Naive thymus-derived CD4-positive, alpha-beta T cell (primary cell): ENCODE measurements at regions not wholly inside any gene's neighbourhood (a gene's known extent, or its start where the extent isn't known, plus 50 kb on each side); places are given as distances from the start of the nearest gene placed in this dataset.

Source experiments
- ATAC-seq: fragments of 150-1000 bp; cut with Tn5 transposase; 2 replicates; pipeline ENCODE4 v1.10.0; 2021; ENCODE audit warnings: mild to moderate bottlenecking, moderate library complexity
- CTCF ChIA-PET: fragments of 350-600 bp; sonication (Branson Sonifier 250); formaldehyde crosslinking; loops from one replicate; lab custom pipeline; 2021; ENCODE audit warnings: antibody characterized with exemption; lab: Charles Lee
- POLR2A ChIA-PET: fragments of 350-600 bp; sonication (Branson Sonifier 250); formaldehyde crosslinking; loops from one replicate; lab custom pipeline; 2021; ENCODE audit warnings: antibody characterized with exemption, inconsistent platforms; lab: Charles Lee
- DNase-seq, 9 donors: peaks; one replicate each; pipeline versions ENCODE4 v3.0.0 to v3.0.0-alpha.2; 2020 to 2022; ENCODE audit warnings: mixed read lengths in 1 of 9
- H3K27ac ChIP-seq: one replicate; pipeline ENCODE4 v1.7.0; 2013; ENCODE audit warnings: mild to moderate bottlenecking, low read depth, low read length, moderate library complexity
- H3K27me3 ChIP-seq, 2 donors: one replicate each; pipeline ENCODE4 v1.7.0; 2013; ENCODE audit warnings: low read length in 2 of 2, mild to moderate bottlenecking in 2 of 2, moderate library complexity in 2 of 2; ENCODE audit not compliant: control insufficient read depth in 2 of 2, insufficient read depth in 2 of 2
- H3K36me3 ChIP-seq, 3 experiments: 1 replicate in 2 of 3; 2 replicates in 1 of 3; pipeline ENCODE4 v1.7.0; 2013; ENCODE audit warnings: low read length in 3 of 3, mild to moderate bottlenecking in 3 of 3, moderate library complexity in 1 of 3; ENCODE audit not compliant: insufficient read depth in 3 of 3, control insufficient read depth in 2 of 3
- H3K4me1 ChIP-seq, 2 donors: one replicate each; pipeline ENCODE4 v1.7.0; 2013; ENCODE audit warnings: low read length in 2 of 2, mild to moderate bottlenecking in 2 of 2, moderate library complexity in 1 of 2; ENCODE audit not compliant: control insufficient read depth in 2 of 2, insufficient read depth in 2 of 2
- H3K4me3 ChIP-seq: 2 replicates; pipeline ENCODE4 v1.7.0; 2013; ENCODE audit warnings: mild to moderate bottlenecking, low read length
- H3K9me3 ChIP-seq, 3 experiments: 1 replicate in 2 of 3; 2 replicates in 1 of 3; pipeline ENCODE4 v1.7.0; 2013; ENCODE audit warnings: low read length in 3 of 3; ENCODE audit not compliant: control insufficient read depth in 2 of 3
- H3K27ac Mint-ChIP-seq, 9 donors: one replicate each; pipeline ENCODE4 v1.8.0; 2020 to 2022; ENCODE audit warnings: mixed read lengths in 9 of 9, mild to moderate bottlenecking in 8 of 9, moderate library complexity in 5 of 9, inconsistent platforms in 2 of 9
- H3K27me3 Mint-ChIP-seq, 5 donors: one replicate each; pipeline ENCODE4 v1.8.0; 2021 to 2022; ENCODE audit warnings: mixed read lengths in 5 of 5, mild to moderate bottlenecking in 1 of 5
- H3K36me3 Mint-ChIP-seq, 5 donors: one replicate each; pipeline ENCODE4 v1.8.0; 2020 to 2022; ENCODE audit warnings: mixed read lengths in 5 of 5, mild to moderate bottlenecking in 3 of 5, inconsistent platforms in 1 of 5
- H3K4me1 Mint-ChIP-seq, 7 donors: one replicate each; pipeline ENCODE4 v1.8.0; 2020 to 2022; ENCODE audit warnings: mixed read lengths in 7 of 7, mild to moderate bottlenecking in 3 of 7, inconsistent platforms in 1 of 7
- H3K4me3 Mint-ChIP-seq, 10 donors: one replicate each; pipeline ENCODE4 v1.8.0; 2020 to 2022; ENCODE audit warnings: mild to moderate bottlenecking in 10 of 10, mixed read lengths in 10 of 10, moderate library complexity in 6 of 10, inconsistent platforms in 2 of 10
- H3K9me3 Mint-ChIP-seq, 11 donors: one replicate each; pipeline ENCODE4 v1.8.0; 2020 to 2022; ENCODE audit warnings: mixed read lengths in 11 of 11, mild to moderate bottlenecking in 4 of 11, inconsistent platforms in 1 of 11, moderate library complexity in 1 of 11
- intact Hi-C, 2 donors: fragments of 100-400 bp; cut with micrococcal nuclease; formaldehyde crosslinking; loops; one replicate each; pipeline ENCODE4 v1.15.1; 2023

DNA sequence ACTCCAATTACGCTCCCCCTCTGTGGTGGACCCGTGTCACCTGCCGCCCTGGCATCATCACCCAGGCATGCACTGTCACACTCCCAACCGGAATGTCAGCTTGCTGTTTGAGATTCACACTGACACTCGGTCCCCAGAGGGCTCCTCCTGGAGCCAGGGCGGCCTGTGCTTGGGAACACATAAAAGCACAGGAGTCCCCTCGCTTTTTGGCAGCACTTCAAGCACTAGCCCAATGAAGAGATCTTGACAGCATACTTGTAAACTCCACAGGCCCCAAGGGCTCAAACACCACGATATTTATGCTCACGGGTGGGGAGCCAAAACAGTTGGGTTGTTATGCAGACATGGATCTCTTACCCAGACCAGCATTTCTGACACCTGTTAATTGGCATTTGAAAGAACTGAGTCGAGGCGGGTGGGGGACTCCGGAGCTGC is 90.8 kb upstream of the EGFLAM start:
- H3K4me1 ChIP-seq, result no peaks in the 10 kb centered on the region
- Mint-ChIP-seq H3K27me3 (peaks cover 0 to 5% (median 0%) of the 10 kb centered on the region in 5 donors), H3K27ac (no peak overlapping the region), H3K9me3 (peaks cover 0 to 10% (median 1%) of the 10 kb centered on the region in 11 donors), H3K4me3 (no peak overlapping the region), H3K36me3 (no peaks in the 10 kb centered on the region), H3K4me1 (peaks cover 0 to 1% (median 0%) of the 10 kb centered on the region in 7 donors)
- H3K27me3 ChIP-seq, result no peaks in the 10 kb centered on the region
- CTCF ChIA-PET, result no interaction called here
- H3K27ac ChIP-seq, result no peak overlapping the region
- no peaks in the 10 kb centered on the region for H3K9me3 ChIP-seq
- ATAC-seq (no peak), DNase-seq (no peak)
- POLR2A ChIA-PET, result no interaction called here
- H3K4me3 ChIP-seq, result no peak overlapping the region
- intact Hi-C loops, result no loop called here
- no peaks in the 10 kb centered on the region for H3K36me3 ChIP-seq

DNA sequence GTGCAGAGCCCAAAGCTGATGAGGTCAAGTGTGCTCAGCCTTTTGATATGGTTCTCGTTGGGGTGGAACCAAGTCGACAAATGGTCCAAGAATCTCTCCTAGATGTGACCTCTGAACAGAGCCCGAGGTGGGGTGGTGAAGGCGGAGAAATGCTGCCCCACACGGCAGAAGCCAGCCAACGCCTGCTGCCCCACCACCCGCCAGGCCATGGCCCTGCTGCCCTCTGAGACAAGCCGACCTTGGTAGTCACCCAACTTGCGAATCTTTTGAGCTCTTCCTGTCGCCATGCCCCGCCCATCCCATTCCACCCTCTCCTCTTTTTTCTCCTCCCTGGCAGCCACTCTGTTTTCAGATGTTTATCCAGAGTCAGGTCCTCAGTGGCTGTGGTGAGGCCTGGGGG is 91.5 kb upstream of the EGFLAM start:
- Mint-ChIP-seq H3K4me3 (no peak overlapping the region), H3K27ac (no peak overlapping the region), H3K9me3 (peaks cover 0 to 10% (median 1%) of the 10 kb centered on the region in 11 donors), H3K4me1 (peaks cover 0 to 1% (median 0%) of the 10 kb centered on the region in 7 donors), H3K27me3 (peaks cover 0 to 5% (median 0%) of the 10 kb centered on the region in 5 donors), H3K36me3 (no peaks in the 10 kb centered on the region)
- Histone ChIP-seq H3K27me3 (no peaks in the 10 kb centered on the region), H3K4me1 (no peaks in the 10 kb centered on the region), H3K27ac (no peak overlapping the region), H3K36me3 (no peaks in the 10 kb centered on the region), H3K9me3 (no peaks in the 10 kb centered on the region), H3K4me3 (no peak overlapping the region)
- ChIA-PET POLR2A (no interaction called here), CTCF (no interaction called here)
- DNase-seq, result no peak
- intact Hi-C loops, result no loop called here
- ATAC-seq, result no peak

DNA sequence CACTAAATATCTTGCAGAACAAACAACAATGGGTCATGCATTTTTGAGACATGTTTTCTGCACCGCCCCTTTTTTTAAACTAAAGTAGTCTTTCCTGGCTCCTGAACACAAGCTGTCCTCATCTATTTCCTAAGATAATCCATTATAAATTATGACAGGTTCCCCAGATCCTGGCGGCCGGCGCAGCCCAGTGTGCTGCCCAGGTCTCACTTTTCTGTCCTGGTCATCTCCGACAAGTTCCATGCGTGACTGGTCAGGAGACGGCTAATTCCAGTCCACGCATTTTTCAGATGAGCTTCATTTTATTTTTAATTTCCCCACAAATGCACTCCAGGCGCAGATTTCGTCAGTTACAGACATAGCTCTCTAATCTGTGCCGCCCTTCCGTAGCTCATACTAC is 92.9 kb upstream of the EGFLAM start:
- Histone ChIP-seq H3K9me3 (no peaks in the 10 kb centered on the region), H3K36me3 (no peaks in the 10 kb centered on the region), H3K4me3 (no peak overlapping the region), H3K27me3 (no peaks in the 10 kb centered on the region), H3K27ac (no peak overlapping the region), H3K4me1 (no peaks in the 10 kb centered on the region)
- ChIA-PET CTCF (no interaction called here), POLR2A (no interaction called here)
- ATAC-seq (no peak), DNase-seq (no peak)
- Mint-ChIP-seq H3K27ac (no peak overlapping the region), H3K9me3 (peaks cover 0 to 10% (median 1%) of the 10 kb centered on the region in 11 donors), H3K36me3 (no peaks in the 10 kb centered on the region), H3K4me1 (peaks cover 0 to 1% (median 0%) of the 10 kb centered on the region in 7 donors), H3K27me3 (peaks cover 0 to 11% (median 0%) of the 10 kb centered on the region in 5 donors), H3K4me3 (no peak overlapping the region)
- intact Hi-C loops, result no loop called here

DNA sequence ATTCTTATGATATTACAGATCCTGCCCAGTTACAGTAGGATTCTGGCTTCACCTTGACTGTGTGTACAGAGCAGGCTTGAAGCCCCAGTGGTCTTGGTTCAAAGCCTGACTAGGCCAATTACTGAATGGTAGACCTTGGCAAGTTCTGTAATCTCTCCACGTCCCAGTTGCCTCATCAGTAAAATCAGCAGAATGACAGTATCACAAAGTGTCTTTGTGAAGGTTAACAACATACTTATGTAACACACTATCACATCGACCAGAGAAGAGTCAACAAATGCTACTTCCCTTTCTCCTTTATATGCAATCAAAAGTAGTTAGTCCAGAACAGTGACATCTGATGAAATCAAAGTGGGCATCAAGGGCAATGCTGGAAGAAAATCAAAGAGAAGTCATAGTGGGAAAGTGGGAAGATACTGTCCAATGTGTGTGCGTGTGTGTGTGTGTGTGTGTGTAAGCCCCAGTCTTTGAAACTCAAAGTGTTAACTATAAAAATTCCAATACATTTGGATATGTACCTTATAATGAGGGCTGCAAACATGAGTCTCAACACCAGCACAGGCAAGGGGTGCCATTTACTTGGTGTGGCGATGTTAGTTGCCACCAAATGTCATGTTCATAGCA is 93.5 kb upstream of the EGFLAM start:
- Mint-ChIP-seq H3K36me3 (no peaks in the 10 kb centered on the region), H3K4me1 (peaks cover 0 to 1% (median 0%) of the 10 kb centered on the region in 7 donors), H3K27ac (no peak overlapping the region), H3K9me3 (peaks cover 0 to 11% (median 1%) of the 10 kb centered on the region in 11 donors), H3K4me3 (no peak overlapping the region), H3K27me3 (peaks cover 0 to 11% (median 0%) of the 10 kb centered on the region in 5 donors)
- POLR2A ChIA-PET, result no interaction called here
- no peaks in the 10 kb centered on the region for H3K9me3 ChIP-seq
- no peaks in the 10 kb centered on the region for H3K27me3 ChIP-seq
- H3K4me3 ChIP-seq, result no peak overlapping the region
- H3K27ac ChIP-seq, result no peak overlapping the region
- intact Hi-C loops, result no loop called here
- DNase-seq, result no peak
- no peaks in the 10 kb centered on the region for H3K4me1 ChIP-seq
- ATAC-seq, result no peak
- CTCF ChIA-PET, result no interaction called here
- H3K36me3 ChIP-seq, result no peaks in the 10 kb centered on the region

DNA sequence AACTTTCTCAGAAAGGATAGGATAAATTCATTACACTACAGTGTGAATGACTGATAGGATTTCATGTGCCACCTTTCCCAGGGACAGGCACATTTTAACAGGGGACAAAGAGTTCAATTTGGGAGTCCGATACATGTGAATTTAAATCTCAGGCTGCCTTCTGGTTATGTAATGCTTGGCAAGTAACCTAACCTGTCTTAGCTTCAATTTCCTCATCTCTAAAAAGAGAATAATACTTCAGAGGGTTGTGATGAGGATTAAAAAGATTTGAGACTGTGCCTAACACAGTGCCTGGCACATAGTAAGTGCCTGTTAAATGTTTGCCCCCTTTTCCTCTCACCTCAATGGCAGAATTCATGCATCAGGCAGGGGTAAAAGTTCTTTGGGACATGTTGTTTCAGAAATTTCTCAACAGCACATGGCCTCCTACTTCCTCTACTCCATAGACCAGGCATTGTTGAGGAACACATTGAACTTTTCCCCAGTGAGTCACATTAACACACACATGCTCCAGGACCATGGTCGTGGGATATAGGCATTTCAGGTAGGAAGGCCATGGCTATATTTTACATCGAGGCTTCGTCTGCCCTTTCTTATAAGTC is 94.6 kb upstream of the EGFLAM start:
- peaks cover 0 to 10% (median 0%) of the 10 kb centered on the region in 11 donors for H3K9me3 Mint-ChIP-seq

DNA sequence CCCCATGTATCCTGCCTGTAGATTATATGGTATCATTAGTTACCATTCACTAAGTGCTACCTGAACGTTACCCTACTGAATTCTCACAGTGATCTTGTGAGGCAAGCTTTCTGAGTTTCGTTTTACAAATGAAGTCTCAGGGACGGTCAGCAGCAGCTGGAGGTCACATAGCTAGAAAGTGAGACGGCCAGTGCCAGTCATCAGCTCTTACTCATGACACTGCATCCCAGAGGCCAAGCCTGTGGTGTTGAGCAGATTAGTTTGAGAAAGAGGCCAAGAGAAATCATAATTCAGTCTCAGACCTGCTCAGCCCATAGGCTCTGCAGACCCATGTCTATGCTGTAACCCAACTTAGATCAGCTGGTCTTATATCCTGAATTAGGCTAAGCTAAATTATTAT is 95.7 kb upstream of the EGFLAM start:
- POLR2A ChIA-PET, result no interaction called here
- Histone ChIP-seq H3K27ac (no peak overlapping the region), H3K4me1 (no peaks in the 10 kb centered on the region), H3K27me3 (no peaks in the 10 kb centered on the region), H3K36me3 (no peaks in the 10 kb centered on the region), H3K9me3 (no peaks in the 10 kb centered on the region), H3K4me3 (no peak overlapping the region)
- Mint-ChIP-seq H3K9me3 (peaks cover 0 to 9% (median 0%) of the 10 kb centered on the region in 11 donors), H3K4me3 (no peak overlapping the region), H3K4me1 (no peaks in the 10 kb centered on the region), H3K36me3 (no peaks in the 10 kb centered on the region), H3K27me3 (peaks cover 0 to 9% (median 5%) of the 10 kb centered on the region in 5 donors), H3K27ac (no peak overlapping the region)
- intact Hi-C loops, result no loop called here
- CTCF ChIA-PET, result no interaction called here
- DNase-seq (no peak), ATAC-seq (no peak)

More for the DNA sequence above, 94.6 kb upstream of the EGFLAM start:
- Mint-ChIP-seq H3K36me3 (no peaks in the 10 kb centered on the region), H3K27me3 (peaks cover 0 to 11% (median 5%) of the 10 kb centered on the region in 5 donors), H3K27ac (no peak overlapping the region), H3K4me3 (no peak overlapping the region), H3K4me1 (peaks cover 0 to 1% (median 0%) of the 10 kb centered on the region in 7 donors)
- Histone ChIP-seq H3K27ac (no peak overlapping the region), H3K4me1 (no peaks in the 10 kb centered on the region), H3K27me3 (no peaks in the 10 kb centered on the region), H3K4me3 (no peak overlapping the region), H3K36me3 (no peaks in the 10 kb centered on the region), H3K9me3 (no peaks in the 10 kb centered on the region)
- DNase-seq (no peak), ATAC-seq (no peak)
- intact Hi-C loops, result no loop called here
- ChIA-PET POLR2A (no interaction called here), CTCF (no interaction called here)

DNA sequence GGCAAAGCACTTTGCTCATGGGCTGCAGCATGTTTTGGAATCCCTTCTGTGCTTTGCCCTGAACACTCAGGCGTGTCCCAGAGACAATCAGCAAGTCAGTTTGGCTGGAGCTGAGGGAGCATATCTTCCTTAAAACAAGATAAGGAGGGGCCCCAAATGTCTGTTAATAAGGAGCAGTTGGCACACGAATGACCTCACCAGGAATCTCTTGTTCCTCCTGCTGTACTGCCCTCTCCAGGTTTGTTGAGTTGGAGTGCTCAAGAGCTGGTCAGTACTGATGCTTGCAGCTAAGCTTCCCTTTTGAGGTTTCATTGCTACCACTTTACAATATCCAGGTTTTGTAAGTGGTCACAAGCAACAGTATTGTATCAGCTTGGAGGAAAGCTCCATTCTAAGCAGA is 101.3 kb upstream of the EGFLAM start:
- POLR2A ChIA-PET, result no interaction called here
- H3K4me1 ChIP-seq, result no peaks in the 10 kb centered on the region
- DNase-seq, result no peak
- no peak for ATAC-seq
- H3K4me3 ChIP-seq, result no peak overlapping the region
- intact Hi-C loops, result no loop called here
- Mint-ChIP-seq H3K4me3 (no peak overlapping the region), H3K36me3 (no peaks in the 10 kb centered on the region), H3K27me3 (peaks cover 6 to 31% (median 14%) of the 10 kb centered on the region in 5 donors), H3K9me3 (peaks cover 0 to 11% (median 0%) of the 10 kb centered on the region in 11 donors), H3K27ac (no peak overlapping the region), H3K4me1 (no peaks in the 10 kb centered on the region)
- H3K9me3 ChIP-seq, result no peaks in the 10 kb centered on the region
- CTCF ChIA-PET, result no interaction called here
- H3K36me3 ChIP-seq, result no peaks in the 10 kb centered on the region
- H3K27ac ChIP-seq, result no peak overlapping the region
- no peaks in the 10 kb centered on the region for H3K27me3 ChIP-seq
